ENCODE measurements at regions not wholly inside any gene's neighbourhood (a gene's known extent, or its start where the extent isn't known, plus 50 kb on each side); places are given as distances from the start of the nearest gene placed in this dataset.

DNA sequence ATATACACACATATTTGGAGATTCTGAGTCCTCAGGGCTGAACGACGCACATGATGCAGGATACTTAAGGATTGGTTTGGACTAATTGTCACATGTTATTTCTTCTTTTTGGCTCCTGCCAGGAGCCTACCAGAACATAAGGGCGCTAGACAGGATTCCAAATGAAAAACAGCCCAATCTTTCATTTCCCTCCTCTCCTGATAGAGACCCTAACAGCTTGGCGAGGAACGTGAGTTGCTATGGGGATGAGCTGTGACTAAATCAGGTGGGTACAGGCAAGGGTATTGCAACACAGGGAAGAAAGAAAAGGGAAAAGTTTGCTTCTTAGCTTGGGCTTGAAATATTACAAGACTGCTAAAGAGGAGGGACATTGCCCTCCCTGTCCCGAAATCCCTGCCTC is 109.9 kb downstream of the AIPL1 start:
- no peak for DNase-seq
- no peak for TF ChIP-seq POLR2A (IDR thresholded peaks at IDR 0.05)
- TF ChIP-seq, protein P1, sequence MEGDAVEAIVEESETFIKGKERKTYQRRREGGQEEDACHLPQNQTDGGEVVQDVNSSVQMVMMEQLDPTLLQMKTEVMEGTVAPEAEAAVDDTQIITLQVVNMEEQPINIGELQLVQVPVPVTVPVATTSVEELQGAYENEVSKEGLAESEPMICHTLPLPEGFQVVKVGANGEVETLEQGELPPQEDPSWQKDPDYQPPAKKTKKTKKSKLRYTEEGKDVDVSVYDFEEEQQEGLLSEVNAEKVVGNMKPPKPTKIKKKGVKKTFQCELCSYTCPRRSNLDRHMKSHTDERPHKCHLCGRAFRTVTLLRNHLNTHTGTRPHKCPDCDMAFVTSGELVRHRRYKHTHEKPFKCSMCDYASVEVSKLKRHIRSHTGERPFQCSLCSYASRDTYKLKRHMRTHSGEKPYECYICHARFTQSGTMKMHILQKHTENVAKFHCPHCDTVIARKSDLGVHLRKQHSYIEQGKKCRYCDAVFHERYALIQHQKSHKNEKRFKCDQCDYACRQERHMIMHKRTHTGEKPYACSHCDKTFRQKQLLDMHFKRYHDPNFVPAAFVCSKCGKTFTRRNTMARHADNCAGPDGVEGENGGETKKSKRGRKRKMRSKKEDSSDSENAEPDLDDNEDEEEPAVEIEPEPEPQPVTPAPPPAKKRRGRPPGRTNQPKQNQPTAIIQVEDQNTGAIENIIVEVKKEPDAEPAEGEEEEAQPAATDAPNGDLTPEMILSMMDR (IDR thresholded peaks at IDR 0.05 in 4 of 5, conservative IDR thresholded peaks at IDR 0.05 in 1 of 5) = no peak
- Histone ChIP-seq H3K27me3 (peaks cover 3 to 23% (median 8%) of the 10 kb centered on the region in 3 donors), H3K36me3 (no peaks in the 10 kb centered on the region), H3K4me1 (peaks cover 0 to 8% of the 10 kb centered on the region in 2 donors), H3K9me3 (no peaks in the 10 kb centered on the region), H3K27ac (no peak overlapping the region), H3K4me3 (no peak overlapping the region)
- in situ Hi-C loops (cut with MboI; ENCODE audit: low sequenced_read_pairs in 4 of 4) = no loop called here
- no peak for ATAC-seq
- intact Hi-C loops (cut with DNase I; ENCODE audit: low total_unique reads) = no loop called here

DNA sequence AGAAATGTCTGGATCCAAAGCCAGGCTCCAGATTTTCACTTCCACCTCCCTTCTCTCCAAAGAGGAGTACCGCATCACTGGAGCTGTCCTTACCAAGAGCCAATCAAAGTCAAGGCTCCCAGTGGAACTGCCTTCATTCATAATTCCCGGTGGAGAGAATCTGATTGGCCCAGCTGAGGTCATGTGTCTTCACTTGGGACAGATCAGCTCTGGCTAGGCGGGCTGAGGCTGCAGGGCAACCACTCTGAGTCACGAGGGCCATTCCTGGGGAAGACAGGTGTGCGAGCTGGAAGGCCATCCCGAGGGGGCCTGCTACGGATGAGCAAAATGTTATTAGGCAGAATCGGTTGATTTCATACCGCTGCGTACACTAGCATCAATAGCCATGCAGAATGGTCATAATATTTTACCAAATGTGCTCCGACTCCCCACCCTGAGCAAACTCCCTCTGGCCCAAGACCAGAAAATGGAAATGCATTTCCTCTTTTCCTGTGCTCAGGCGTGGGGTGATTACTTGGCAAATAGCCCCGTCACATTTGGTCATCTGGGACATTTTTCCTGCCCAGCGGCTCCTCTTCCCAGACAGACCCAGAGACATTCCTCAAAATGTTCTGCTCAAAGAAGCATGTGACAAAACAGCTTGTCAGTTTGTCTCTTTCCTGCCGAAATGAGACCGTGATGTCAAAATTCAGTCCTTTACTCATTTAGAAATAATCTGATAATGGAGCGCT is 111.1 kb downstream of the AIPL1 start:
- H3K4me1 ChIP-seq = peaks cover 0 to 8% of the 10 kb centered on the region in 2 donors
- in situ Hi-C loops (cut with MboI; ENCODE audit: low sequenced_read_pairs in 4 of 4) = no loop called here

GRCh38 chr17:6322316-6322715 is 112.6 kb downstream of the AIPL1 start:
- H3K4me1 ChIP-seq = peaks cover 0 to 4% of the 10 kb centered on the region in 2 donors
- no peak overlapping the region for H3K27ac ChIP-seq
- TF ChIP-seq POLR2A (IDR thresholded peaks at IDR 0.05) = no peak
- TF ChIP-seq, protein P1 (IDR thresholded peaks at IDR 0.05 in 4 of 5, conservative IDR thresholded peaks at IDR 0.05 in 1 of 5) = no peak
- intact Hi-C loops (cut with DNase I; ENCODE audit: low total_unique reads) = no loop called here
- H3K27me3 ChIP-seq = peaks cover 3 to 23% (median 8%) of the 10 kb centered on the region in 3 donors
- in situ Hi-C loops (cut with MboI; ENCODE audit: low sequenced_read_pairs in 4 of 4) = no loop called here
- ATAC-seq (no peak), DNase-seq (no peak)
- H3K36me3 ChIP-seq = no peaks in the 10 kb centered on the region
- no peak overlapping the region for H3K4me3 ChIP-seq
- no peaks in the 10 kb centered on the region for H3K9me3 ChIP-seq

More for the DNA sequence above, 111.1 kb downstream of the AIPL1 start:
- peak in 1 of 2 donors; percentile 33 for ATAC-seq
- intact Hi-C loops (cut with DNase I; ENCODE audit: low total_unique reads) = no loop called here
- Histone ChIP-seq H3K9me3 (no peaks in the 10 kb centered on the region), H3K36me3 (no peaks in the 10 kb centered on the region), H3K27me3 (peaks cover 3 to 23% (median 8%) of the 10 kb centered on the region in 3 donors), H3K27ac (peak overlapping the region in 1 of 4 donors; percentile 10), H3K4me3 (no peak overlapping the region)
- TF ChIP-seq POLR2A (IDR thresholded peaks at IDR 0.05) = no peak
- TF ChIP-seq, protein P1 (IDR thresholded peaks at IDR 0.05 in 4 of 5, conservative IDR thresholded peaks at IDR 0.05 in 1 of 5) = no peak
- no peak for DNase-seq

DNA sequence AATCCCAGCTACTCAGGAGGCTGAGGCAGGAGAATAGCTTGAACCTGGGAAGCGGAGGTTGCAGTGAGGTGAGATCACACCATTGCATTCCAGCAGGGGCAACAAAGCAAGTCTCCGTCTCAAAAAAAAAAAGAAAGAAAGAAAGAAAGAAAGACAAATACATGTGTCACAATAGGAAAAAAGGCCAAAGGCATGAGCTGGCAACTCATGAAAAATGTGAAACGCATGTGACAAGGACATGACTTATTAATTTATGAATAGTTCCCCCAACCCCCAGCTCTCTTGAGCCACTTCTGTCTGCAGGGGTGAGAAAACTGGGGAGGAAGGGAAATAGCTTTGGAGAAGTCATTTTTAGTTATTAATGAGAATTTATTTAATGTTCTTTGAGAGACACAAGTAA is 120.6 kb downstream of the AIPL1 start:
- DNase-seq = no peak
- H3K27ac ChIP-seq = no peak overlapping the region
- H3K9me3 ChIP-seq = no peaks in the 10 kb centered on the region
- intact Hi-C loops (cut with DNase I; ENCODE audit: low total_unique reads) (no loop called here), in situ Hi-C loops (cut with MboI; ENCODE audit: low sequenced_read_pairs in 4 of 4) (no loop called here)
- no peaks in the 10 kb centered on the region for H3K4me1 ChIP-seq
- no peaks in the 10 kb centered on the region for H3K36me3 ChIP-seq
- no peak for ATAC-seq
- TF ChIP-seq POLR2A (IDR thresholded peaks at IDR 0.05) = no peak
- TF ChIP-seq, protein P1 (IDR thresholded peaks at IDR 0.05 in 4 of 5, conservative IDR thresholded peaks at IDR 0.05 in 1 of 5) = no peak
- peaks cover 6 to 15% (median 8%) of the 10 kb centered on the region in 3 donors for H3K27me3 ChIP-seq
- H3K4me3 ChIP-seq = no peak overlapping the region

Data from gastrocnemius medialis (tissue), 4 donors.